AG20443 (cell line): ENCODE measurements at regions not wholly inside any gene's neighbourhood (a gene's known extent, or its start where the extent isn't known, plus 50 kb on each side); places are given as distances from the start of the nearest gene placed in this dataset.
A peak's percentile ranks its signal among the peaks of the same experiment; 100 is the strongest.

Experiments used
- DNase-seq: peaks from one replicate; pipeline ENCODE4 v3.0.0; 2012; ENCODE audit warnings: low spot score, mixed read lengths

DNA sequence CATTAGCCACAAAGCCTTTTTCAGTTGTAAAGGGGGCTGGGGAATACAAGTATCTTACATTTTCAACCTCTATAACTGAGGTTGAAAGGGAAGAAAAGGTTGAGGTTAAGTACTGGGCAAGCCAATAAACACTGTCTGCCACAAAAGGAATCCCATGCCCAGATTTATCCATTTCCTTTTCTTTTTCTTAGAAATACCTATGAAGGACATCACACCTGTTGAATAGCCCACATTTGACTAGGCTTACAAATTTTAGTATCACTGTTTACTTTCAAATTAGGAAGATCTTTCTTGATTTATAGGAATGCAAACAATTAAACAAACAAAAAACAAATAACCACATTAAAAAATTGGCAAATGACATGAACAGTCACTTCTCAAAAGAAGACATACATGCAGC, 81.0 kb upstream of the CAV2 start:
- no peak for DNase-seq

- DNase-seq: no peak
Measured at GRCh38 chr7:116420003-116420402, 79.5 kb upstream of the CAV2 start.

DNA sequence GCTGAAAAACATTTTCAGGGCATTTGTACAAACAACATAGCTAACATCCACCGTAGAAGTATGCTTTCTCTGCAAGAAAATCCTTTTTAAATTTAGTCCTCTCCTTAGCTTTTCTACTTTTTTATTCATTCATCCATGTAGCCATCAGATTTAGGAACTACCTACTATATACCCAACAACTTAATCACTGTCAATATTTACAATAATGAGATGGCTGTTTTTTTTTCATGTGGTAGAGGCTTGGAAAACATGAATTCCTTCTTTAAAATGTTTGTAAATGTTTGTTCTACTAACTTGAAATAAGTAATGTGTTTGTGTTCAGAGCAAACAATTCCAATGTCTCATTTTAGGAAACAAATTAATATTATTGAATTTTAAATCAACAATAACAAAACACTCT, 78.2 kb upstream of the CAV2 start:
- no peak for DNase-seq

DNA sequence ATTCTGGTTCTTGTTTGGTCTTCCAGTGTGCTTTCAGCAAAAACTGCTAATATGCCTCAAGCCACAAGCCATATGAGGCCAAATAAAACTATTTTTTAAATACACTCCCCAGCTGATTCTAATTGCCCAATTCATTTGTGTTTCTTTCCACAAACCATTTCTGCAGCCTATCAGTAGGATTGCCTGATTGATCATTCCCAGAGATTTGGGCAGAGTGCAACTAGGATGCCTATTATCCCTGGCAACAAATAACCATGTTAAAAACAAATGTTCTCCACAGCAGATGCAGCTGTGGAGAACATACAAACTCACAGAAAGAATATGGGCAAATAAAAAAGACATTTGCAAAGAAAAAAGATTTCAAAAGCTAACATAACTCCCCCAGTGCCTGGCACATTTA, 76.9 kb upstream of the CAV2 start:
- DNase-seq: no peak

DNA sequence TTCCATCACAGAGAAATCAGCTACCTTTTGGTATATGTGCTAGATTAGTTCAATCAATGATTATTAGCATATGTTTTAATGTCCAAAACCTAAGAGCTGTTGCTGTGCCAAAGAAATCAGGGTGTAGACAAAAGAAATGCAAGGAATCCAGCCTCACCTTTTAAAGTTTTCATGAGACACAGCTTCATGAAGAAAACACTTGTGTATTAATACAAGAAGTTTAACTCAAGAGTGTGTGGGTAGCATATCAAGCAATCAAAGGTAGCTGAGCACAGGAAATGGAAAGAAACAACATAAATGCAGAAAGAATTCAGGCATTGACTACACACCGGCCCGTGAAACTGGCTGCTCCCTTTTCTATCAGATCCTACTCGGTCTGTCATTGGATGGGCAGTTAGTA, 76.0 kb upstream of the CAV2 start:
- DNase-seq: no peak

GRCh38 chr7:116425647-116426209, 73.8 kb upstream of the CAV2 start:
- DNase-seq: no peak

DNA sequence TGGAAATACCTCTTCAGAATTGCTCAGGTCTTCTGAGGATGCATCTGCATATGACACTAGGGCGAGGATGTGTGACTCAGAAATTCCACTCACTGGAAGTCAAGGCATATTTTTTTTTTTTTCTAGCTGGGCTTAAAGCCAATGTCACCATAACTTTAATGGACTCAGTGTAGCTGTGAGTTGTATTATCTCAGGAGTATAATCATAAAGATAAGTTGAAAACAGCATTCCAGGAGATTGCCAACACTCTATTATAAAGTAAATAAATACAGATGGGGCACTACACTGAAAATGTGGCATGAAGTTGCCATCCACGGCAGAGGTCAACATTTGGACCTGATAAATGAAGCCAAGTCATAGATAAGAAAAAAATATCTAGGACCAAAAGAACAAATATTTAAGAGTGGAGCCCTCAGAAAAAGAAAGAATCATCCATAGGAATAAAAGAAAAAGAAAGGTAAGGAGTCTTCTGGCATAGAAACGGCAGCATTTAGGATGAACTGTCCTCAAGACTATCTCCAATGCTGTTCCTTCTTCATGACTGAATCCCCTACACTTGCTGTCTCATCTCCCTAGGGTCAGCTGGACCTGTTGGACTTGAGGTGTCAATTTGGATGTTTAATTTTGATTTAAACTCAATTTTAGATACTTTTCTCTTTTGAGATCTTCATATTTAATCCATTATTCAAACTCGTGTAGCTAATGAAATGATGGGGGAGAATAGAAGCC, 72.9 kb upstream of the CAV2 start:
- peak; percentile 62 for DNase-seq

DNA sequence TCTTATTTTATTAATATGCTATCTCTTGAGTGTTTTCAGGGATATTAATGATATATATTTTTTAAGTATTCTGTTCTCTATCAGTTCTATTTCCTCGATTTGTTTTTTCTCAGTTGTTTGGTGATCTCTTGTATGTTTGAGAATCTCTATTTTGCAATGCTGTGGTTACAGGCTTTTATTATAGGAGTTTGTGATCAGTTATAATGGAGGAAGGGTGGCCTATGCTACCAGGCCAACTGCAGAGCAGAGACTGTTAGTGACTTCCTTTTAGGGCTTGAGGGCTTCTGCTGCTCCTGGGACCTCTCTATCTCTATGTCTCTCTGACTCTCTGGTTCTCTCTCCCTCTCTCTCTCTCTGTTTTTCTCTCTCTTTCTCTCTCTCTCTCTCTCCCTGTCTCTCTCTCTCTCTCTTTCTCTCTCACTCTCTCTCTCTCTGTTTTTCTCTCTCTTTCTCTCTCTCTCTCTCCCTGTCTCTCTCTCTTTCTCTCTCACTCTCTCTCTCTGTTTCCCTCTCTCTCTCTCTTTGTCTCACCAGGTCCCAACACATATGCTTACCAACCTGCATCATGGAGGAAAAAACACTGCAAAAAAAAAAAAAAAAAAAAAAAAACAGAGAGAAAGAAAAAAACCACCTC, 69.4 kb upstream of the CAV2 start:
- DNase-seq: no peak

- DNase-seq: no peak
Measured at GRCh38 chr7:116431787-116432526, 67.6 kb upstream of the CAV2 start.

- DNase-seq: no peak
Measured at GRCh38 chr7:116432527-116432916, 67.0 kb upstream of the CAV2 start.

GRCh38 chr7:116433246-116433645, 66.3 kb upstream of the CAV2 start:
- peak; percentile 50 for DNase-seq

- peak; percentile 48 for DNase-seq
Measured at GRCh38 chr7:116434820-116435341, 64.7 kb upstream of the CAV2 start.

- DNase-seq: no peak
Measured at GRCh38 chr7:116436305-116436826, 63.2 kb upstream of the CAV2 start.

DNA sequence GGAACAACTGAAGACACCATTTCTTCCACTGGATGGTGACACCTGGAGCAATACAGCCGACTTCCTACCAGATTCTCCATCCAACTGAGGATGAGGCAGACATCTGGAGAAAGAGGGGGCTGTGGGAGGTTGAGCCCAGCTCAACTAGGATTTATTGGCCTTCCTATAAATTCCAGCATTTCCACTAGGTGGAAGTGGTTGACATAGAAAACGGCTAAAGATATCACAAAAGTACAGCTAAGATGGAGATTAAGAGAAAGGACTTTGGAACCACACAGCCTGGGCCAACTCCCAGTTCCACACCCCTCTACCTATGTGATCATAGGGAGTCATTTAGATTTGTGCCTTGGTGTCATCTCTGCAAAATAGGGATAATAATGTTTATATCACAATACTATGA, 61.3 kb upstream of the CAV2 start:
- DNase-seq: no peak

- no peak for DNase-seq
Measured at GRCh38 chr7:116439005-116439404, 60.5 kb upstream of the CAV2 start.

DNA sequence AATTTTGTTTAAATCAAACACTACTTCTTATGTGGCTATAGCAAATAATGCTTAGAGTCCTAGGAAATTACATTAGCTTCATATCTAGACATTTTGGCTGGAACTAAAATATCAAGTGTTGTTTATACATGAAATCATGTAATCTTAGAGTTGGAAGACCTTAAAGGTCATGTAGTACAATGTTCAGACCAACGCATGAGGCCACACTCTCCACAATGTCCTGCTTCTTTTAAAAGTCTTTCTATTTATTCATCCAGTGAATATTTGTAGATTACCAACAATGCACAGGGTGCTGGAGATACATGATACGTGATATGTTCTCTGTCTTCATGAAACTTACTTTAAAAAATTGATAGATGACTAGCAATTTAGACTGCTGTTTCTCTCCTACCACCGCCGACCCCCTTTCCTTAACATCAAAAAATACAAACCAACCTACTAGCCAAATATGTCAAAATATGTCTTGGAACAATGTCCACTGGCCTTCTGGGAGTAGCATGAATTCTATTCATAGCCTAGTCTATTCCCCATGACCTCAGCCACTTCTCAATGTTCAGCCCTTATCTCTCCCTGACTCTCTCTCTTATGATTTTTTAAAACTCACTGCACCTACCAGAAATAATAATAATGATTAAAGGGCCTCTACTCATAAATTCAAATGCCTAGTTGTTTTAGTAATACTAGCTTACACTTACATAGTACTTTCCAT, 59.5 kb upstream of the CAV2 start:
- no peak for DNase-seq

GRCh38 chr7:116441534-116441933, 58.0 kb upstream of the CAV2 start:
- DNase-seq: peak; percentile 40

DNA sequence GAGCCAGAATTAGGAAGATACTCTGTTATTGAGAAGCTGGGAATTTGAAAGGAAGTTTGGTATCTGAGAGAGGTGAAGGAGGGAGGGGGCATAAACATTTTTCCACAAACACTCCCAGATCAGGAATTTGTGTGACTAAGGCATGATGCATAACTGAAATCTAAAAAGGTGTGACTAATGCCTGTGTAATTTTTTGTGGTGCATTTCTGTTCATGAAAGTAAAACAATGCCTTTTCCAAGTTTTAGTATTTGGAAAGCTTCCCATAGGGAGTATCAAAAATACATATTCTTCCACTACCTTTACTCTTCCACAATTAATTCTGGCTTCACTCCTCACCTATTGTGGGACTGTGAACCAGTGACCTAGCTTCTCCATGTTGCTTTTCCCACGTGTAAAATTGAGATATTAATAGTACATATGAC, 56.4 kb upstream of the CAV2 start:
- DNase-seq: peak; percentile 80

DNA sequence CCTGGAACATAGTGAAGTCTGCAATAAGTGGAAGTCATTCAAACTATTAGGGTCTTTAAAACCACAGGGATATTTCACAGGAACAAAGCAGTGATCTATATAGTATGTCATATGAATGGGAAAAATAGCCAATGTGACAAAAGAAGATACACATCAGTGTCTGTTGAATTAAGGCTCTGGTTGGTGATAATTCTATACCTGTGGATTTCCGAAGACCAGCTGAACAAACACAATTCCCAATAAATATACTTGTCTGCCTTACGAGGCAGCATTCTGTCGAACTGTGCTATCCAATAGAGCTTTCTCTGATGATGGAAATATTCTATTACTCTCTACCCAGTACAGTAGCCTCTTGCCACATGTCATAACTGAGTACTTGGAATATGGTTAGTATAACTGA, 55.9 kb upstream of the CAV2 start:
- DNase-seq: no peak

GRCh38 chr7:116445447-116446211, 53.9 kb upstream of the CAV2 start:
- DNase-seq: no peak
